CD14-positive monocyte (primary cell): ENCODE measurements at regions not wholly inside any gene's neighbourhood (a gene's known extent, or its start where the extent isn't known, plus 50 kb on each side); places are given as distances from the start of the nearest gene placed in this dataset.

ENCODE experiments used
- DNase-seq, 3 donors: peaks; one replicate each; pipeline ENCODE4 v3.0.0-alpha.2; 2011 to 2022
- H2AFZ ChIP-seq: 2 replicates; pipeline ENCODE4 v1.6.0; 2012; ENCODE audit warnings: mild to moderate bottlenecking, low read depth, low read length, inconsistent platforms; ENCODE audit not compliant: insufficient read depth, poor library complexity, severe bottlenecking
- H3K27ac ChIP-seq, 2 donors: 1 replicate in 1 of 2; 2 replicates in 1 of 2; pipeline ENCODE4 v1.5.1; 2012 to 2013; ENCODE audit warnings: low read length in 2 of 2, control low read depth in 1 of 2, inconsistent platforms in 1 of 2, low read depth in 1 of 2, mild to moderate bottlenecking in 1 of 2
- H3K27me3 ChIP-seq, 2 donors: one replicate each; pipeline versions ENCODE4 v1.6.0 to v1.6.1; 2011 to 2013; ENCODE audit warnings: low read length in 2 of 2; ENCODE audit not compliant: control insufficient read depth in 2 of 2, insufficient read depth in 2 of 2
- H3K36me3 ChIP-seq, 2 donors: replicated peaks in 1 of 2; 1 replicate in 1 of 2; 2 replicates in 1 of 2; pipeline versions ENCODE4 v1.5.1 to v1.6.1; 2012 to 2013; ENCODE audit warnings: low read length in 2 of 2, control low read depth in 1 of 2, inconsistent platforms in 1 of 2, mild to moderate bottlenecking in 1 of 2; ENCODE audit not compliant: insufficient read depth in 2 of 2, control insufficient read depth in 1 of 2
- H3K4me1 ChIP-seq, 2 donors: 1 replicate in 1 of 2; 2 replicates in 1 of 2; pipeline versions ENCODE4 v1.5.1 to v1.6.1; 2012 to 2013; ENCODE audit warnings: low read length in 2 of 2, control low read depth in 1 of 2, inconsistent platforms in 1 of 2, mild to moderate bottlenecking in 1 of 2, moderate library complexity in 1 of 2; ENCODE audit not compliant: insufficient read depth in 2 of 2, control insufficient read depth in 1 of 2
- H3K4me2 ChIP-seq: replicated peaks from 2 replicates; pipeline ENCODE3; 2012; ENCODE audit warnings: low read length, moderate library complexity, mild to moderate bottlenecking; ENCODE audit not compliant: poor library complexity, severe bottlenecking; ENCODE audit errors: extremely low read depth
- H3K4me3 ChIP-seq, 3 experiments: fragments of 200-600 bp in 1 of 3; sonication (generic) in 1 of 3; replicated peaks in 1 of 3; 1 replicate in 2 of 3; 2 replicates in 1 of 3; pipeline ENCODE4 v1.5.1; 2011 to 2013; ENCODE audit warnings: low read length in 3 of 3, mild to moderate bottlenecking in 3 of 3, control low read depth in 2 of 3, low read depth in 2 of 3, inconsistent platforms in 1 of 3, moderate library complexity in 1 of 3
- H3K79me2 ChIP-seq: 2 replicates; pipeline ENCODE4 v1.6.0; 2012; ENCODE audit warnings: mild to moderate bottlenecking, control low read depth, inconsistent platforms, low read length, moderate library complexity; ENCODE audit not compliant: insufficient read depth
- H3K9ac ChIP-seq: 2 replicates; pipeline ENCODE4 v1.6.0; 2017; ENCODE audit warnings: low read length, mild to moderate bottlenecking; ENCODE audit not compliant: insufficient read depth, poor library complexity, severe bottlenecking
- H3K9me3 ChIP-seq, 2 donors: replicated peaks in 1 of 2; 1 replicate in 1 of 2; 2 replicates in 1 of 2; pipeline versions ENCODE4 v1.5.1 to v1.6.1; 2012 to 2013; ENCODE audit warnings: low read length in 2 of 2, control low read depth in 1 of 2; ENCODE audit not compliant: control insufficient read depth in 1 of 2, insufficient read depth in 1 of 2
- H4K20me1 ChIP-seq: 2 replicates; pipeline ENCODE4 v1.6.0; 2012; ENCODE audit warnings: mild to moderate bottlenecking, low read length, control low read depth, moderate library complexity; ENCODE audit not compliant: insufficient read depth
- H3K27ac Mint-ChIP-seq, 7 donors: one replicate each; pipeline ENCODE4 v1.8.0; 2020; ENCODE audit warnings: mild to moderate bottlenecking in 7 of 7, mixed read lengths in 7 of 7, moderate library complexity in 6 of 7, inconsistent platforms in 2 of 7
- H3K27me3 Mint-ChIP-seq, 3 donors: one replicate each; pipeline ENCODE4 v1.8.0; 2021 to 2022; ENCODE audit warnings: low read depth in 3 of 3, mild to moderate bottlenecking in 3 of 3, mixed read lengths in 3 of 3, moderate library complexity in 3 of 3, inconsistent platforms in 1 of 3
- H3K36me3 Mint-ChIP-seq, 2 donors: one replicate each; pipeline ENCODE4 v1.8.0; 2020; ENCODE audit warnings: mixed read lengths in 2 of 2, inconsistent platforms in 1 of 2, mild to moderate bottlenecking in 1 of 2
- H3K4me1 Mint-ChIP-seq: one replicate; pipeline ENCODE4 v1.8.0; 2020; ENCODE audit warnings: mild to moderate bottlenecking, mixed read lengths
- H3K4me3 Mint-ChIP-seq, 2 donors: one replicate each; pipeline ENCODE4 v1.8.0; 2020; ENCODE audit warnings: mild to moderate bottlenecking in 2 of 2, mixed read lengths in 2 of 2, moderate library complexity in 1 of 2
- H3K9me3 Mint-ChIP-seq, 7 donors: one replicate each; pipeline ENCODE4 v1.8.0; 2020 to 2022; ENCODE audit warnings: mixed read lengths in 7 of 7, mild to moderate bottlenecking in 6 of 7, moderate library complexity in 6 of 7, inconsistent platforms in 2 of 7
- WGBS: methylation state at CpG from one replicate; pipeline ENCODE4 v1.1.5; 2013; ENCODE audit warnings: missing lambda C conversion rate; ENCODE audit not compliant: insufficient coverage; 5-methylcytosine and 5-hydroxymethylcytosine counted together
- intact Hi-C, 2 donors: fragments of 100-400 bp; cut with micrococcal nuclease; formaldehyde crosslinking; loops; one replicate each; pipeline versions ENCODE4 v1.15.0 to v1.15.1; 2023
- TF ChIP-seq, protein P1 (sequence below): fragments of 200-600 bp; IDR thresholded peaks from one replicate; pipeline ENCODE4 v1.8.0; 2022; ENCODE audit warnings: antibody characterized with exemption, mild to moderate bottlenecking

DNA sequence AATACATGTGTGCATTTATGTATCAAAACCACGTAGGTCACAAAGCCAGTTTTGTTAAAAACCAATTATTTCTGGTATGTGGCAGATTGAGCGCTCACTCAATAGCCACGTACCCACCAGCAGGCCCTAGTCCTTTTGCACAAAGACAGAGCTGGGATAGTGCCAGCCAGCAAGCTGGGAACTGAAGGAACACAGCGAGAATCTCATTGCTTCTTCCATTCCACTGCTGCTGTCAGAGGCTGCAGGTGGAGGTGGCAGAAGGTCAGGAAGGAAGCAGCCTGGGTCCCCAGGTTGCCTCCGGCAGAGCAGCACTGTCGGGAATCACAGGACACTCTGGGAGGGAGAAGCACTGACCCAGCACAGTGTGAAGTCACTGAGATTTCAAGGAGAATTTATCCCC lies 385.5 kb upstream of the PFKP start:
- no peaks in the 10 kb centered on the region for H3K79me2 ChIP-seq
- no peaks in the 10 kb centered on the region for H3K4me1 Mint-ChIP-seq

DNA sequence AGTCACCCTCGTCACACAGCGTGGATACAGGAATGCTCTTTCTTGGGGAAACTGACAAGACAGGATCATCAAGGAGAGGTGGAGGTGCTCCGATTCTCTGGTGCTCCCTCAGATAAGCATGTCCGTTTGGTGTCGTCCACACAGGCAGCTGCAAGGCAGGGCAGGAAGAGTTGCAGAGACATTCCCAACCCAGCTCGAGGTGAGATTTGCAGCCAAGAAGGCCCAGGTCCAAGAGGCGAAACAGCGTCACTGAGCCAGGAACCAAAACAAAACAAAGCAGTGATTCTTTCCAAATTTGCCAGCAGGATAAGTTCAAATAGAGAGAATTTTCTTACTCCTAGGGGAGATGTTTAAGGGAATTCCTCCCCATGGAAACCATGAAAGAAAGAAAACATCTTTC lies 386.5 kb upstream of the PFKP start:
- Mint-ChIP-seq H3K4me3 (no peak overlapping the region), H3K27ac (peak overlapping the region in 1 of 7 donors; percentile 34), H3K36me3 (no peaks in the 10 kb centered on the region), H3K27me3 (peaks cover 0 to 2% (median 2%) of the 10 kb centered on the region in 3 donors), H3K9me3 (peaks cover 2 to 8% (median 4%) of the 10 kb centered on the region in 7 donors), H3K4me1 (no peaks in the 10 kb centered on the region)
- TF ChIP-seq, protein P1, sequence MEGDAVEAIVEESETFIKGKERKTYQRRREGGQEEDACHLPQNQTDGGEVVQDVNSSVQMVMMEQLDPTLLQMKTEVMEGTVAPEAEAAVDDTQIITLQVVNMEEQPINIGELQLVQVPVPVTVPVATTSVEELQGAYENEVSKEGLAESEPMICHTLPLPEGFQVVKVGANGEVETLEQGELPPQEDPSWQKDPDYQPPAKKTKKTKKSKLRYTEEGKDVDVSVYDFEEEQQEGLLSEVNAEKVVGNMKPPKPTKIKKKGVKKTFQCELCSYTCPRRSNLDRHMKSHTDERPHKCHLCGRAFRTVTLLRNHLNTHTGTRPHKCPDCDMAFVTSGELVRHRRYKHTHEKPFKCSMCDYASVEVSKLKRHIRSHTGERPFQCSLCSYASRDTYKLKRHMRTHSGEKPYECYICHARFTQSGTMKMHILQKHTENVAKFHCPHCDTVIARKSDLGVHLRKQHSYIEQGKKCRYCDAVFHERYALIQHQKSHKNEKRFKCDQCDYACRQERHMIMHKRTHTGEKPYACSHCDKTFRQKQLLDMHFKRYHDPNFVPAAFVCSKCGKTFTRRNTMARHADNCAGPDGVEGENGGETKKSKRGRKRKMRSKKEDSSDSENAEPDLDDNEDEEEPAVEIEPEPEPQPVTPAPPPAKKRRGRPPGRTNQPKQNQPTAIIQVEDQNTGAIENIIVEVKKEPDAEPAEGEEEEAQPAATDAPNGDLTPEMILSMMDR: no peak
- DNase-seq: no peak
- H3K27me3 ChIP-seq: no peaks in the 10 kb centered on the region
- H3K27ac ChIP-seq: no peak overlapping the region
- H3K9ac ChIP-seq: no peak overlapping the region
- no peaks in the 10 kb centered on the region for H4K20me1 ChIP-seq
- 83% methylated on average over 6 of the region's 8 CpGs for WGBS
- peaks cover 0 to 5% of the 10 kb centered on the region in 2 donors for H3K9me3 ChIP-seq
- H3K4me3 ChIP-seq: no peak overlapping the region
- no peaks in the 10 kb centered on the region for H3K79me2 ChIP-seq
- H3K4me2 ChIP-seq: no peak overlapping the region
- no peak overlapping the region for H2AFZ ChIP-seq
- no peaks in the 10 kb centered on the region for H3K4me1 ChIP-seq
- H3K36me3 ChIP-seq: no peaks in the 10 kb centered on the region
- intact Hi-C loops: no loop called here

More for the DNA sequence above, 385.5 kb upstream of the PFKP start:
- Histone ChIP-seq H3K36me3 (no peaks in the 10 kb centered on the region), H3K9ac (no peak overlapping the region), H3K4me1 (no peaks in the 10 kb centered on the region), H3K4me3 (no peak overlapping the region), H3K27me3 (no peaks in the 10 kb centered on the region), H4K20me1 (no peaks in the 10 kb centered on the region), H3K4me2 (no peak overlapping the region), H3K9me3 (peaks cover 0 to 5% of the 10 kb centered on the region in 2 donors), H2AFZ (no peak overlapping the region), H3K27ac (no peak overlapping the region)
- Mint-ChIP-seq H3K9me3 (peaks cover 2 to 7% (median 4%) of the 10 kb centered on the region in 7 donors), H3K27ac (no peak overlapping the region), H3K4me3 (no peak overlapping the region), H3K36me3 (no peaks in the 10 kb centered on the region), H3K27me3 (peaks cover 0 to 2% (median 0%) of the 10 kb centered on the region in 3 donors)
- WGBS: 100% methylated on average over 3 of the region's 6 CpGs
- no peak for DNase-seq
- intact Hi-C loops: no loop called here
- TF ChIP-seq, protein P1: no peak
